ENCODE measurements at regions not wholly inside any gene's neighbourhood (a gene's known extent, or its start where the extent isn't known, plus 50 kb on each side); places are given as distances from the start of the nearest gene placed in this dataset.

DNA sequence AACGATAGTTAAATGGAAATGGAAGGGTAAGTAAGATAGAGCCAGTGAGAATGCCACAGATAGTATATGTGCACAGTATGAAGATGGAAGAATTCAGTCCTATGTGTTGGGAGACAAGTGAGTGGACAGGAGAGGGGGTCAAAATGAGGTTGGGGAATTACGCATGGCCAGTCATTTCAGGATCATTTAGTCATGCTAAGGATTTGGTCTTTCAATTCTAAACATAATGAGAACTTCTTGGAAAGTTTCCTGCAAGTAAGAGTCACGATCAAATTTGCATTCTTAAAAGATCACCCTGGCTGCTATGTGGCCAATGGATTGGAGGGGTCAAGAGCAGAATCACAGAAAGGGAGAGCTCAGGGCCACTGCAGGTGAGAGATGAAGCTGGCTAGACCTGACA lies 64.0 kb upstream of the KCNK2 start (continued):
- TF ChIP-seq, protein P1, sequence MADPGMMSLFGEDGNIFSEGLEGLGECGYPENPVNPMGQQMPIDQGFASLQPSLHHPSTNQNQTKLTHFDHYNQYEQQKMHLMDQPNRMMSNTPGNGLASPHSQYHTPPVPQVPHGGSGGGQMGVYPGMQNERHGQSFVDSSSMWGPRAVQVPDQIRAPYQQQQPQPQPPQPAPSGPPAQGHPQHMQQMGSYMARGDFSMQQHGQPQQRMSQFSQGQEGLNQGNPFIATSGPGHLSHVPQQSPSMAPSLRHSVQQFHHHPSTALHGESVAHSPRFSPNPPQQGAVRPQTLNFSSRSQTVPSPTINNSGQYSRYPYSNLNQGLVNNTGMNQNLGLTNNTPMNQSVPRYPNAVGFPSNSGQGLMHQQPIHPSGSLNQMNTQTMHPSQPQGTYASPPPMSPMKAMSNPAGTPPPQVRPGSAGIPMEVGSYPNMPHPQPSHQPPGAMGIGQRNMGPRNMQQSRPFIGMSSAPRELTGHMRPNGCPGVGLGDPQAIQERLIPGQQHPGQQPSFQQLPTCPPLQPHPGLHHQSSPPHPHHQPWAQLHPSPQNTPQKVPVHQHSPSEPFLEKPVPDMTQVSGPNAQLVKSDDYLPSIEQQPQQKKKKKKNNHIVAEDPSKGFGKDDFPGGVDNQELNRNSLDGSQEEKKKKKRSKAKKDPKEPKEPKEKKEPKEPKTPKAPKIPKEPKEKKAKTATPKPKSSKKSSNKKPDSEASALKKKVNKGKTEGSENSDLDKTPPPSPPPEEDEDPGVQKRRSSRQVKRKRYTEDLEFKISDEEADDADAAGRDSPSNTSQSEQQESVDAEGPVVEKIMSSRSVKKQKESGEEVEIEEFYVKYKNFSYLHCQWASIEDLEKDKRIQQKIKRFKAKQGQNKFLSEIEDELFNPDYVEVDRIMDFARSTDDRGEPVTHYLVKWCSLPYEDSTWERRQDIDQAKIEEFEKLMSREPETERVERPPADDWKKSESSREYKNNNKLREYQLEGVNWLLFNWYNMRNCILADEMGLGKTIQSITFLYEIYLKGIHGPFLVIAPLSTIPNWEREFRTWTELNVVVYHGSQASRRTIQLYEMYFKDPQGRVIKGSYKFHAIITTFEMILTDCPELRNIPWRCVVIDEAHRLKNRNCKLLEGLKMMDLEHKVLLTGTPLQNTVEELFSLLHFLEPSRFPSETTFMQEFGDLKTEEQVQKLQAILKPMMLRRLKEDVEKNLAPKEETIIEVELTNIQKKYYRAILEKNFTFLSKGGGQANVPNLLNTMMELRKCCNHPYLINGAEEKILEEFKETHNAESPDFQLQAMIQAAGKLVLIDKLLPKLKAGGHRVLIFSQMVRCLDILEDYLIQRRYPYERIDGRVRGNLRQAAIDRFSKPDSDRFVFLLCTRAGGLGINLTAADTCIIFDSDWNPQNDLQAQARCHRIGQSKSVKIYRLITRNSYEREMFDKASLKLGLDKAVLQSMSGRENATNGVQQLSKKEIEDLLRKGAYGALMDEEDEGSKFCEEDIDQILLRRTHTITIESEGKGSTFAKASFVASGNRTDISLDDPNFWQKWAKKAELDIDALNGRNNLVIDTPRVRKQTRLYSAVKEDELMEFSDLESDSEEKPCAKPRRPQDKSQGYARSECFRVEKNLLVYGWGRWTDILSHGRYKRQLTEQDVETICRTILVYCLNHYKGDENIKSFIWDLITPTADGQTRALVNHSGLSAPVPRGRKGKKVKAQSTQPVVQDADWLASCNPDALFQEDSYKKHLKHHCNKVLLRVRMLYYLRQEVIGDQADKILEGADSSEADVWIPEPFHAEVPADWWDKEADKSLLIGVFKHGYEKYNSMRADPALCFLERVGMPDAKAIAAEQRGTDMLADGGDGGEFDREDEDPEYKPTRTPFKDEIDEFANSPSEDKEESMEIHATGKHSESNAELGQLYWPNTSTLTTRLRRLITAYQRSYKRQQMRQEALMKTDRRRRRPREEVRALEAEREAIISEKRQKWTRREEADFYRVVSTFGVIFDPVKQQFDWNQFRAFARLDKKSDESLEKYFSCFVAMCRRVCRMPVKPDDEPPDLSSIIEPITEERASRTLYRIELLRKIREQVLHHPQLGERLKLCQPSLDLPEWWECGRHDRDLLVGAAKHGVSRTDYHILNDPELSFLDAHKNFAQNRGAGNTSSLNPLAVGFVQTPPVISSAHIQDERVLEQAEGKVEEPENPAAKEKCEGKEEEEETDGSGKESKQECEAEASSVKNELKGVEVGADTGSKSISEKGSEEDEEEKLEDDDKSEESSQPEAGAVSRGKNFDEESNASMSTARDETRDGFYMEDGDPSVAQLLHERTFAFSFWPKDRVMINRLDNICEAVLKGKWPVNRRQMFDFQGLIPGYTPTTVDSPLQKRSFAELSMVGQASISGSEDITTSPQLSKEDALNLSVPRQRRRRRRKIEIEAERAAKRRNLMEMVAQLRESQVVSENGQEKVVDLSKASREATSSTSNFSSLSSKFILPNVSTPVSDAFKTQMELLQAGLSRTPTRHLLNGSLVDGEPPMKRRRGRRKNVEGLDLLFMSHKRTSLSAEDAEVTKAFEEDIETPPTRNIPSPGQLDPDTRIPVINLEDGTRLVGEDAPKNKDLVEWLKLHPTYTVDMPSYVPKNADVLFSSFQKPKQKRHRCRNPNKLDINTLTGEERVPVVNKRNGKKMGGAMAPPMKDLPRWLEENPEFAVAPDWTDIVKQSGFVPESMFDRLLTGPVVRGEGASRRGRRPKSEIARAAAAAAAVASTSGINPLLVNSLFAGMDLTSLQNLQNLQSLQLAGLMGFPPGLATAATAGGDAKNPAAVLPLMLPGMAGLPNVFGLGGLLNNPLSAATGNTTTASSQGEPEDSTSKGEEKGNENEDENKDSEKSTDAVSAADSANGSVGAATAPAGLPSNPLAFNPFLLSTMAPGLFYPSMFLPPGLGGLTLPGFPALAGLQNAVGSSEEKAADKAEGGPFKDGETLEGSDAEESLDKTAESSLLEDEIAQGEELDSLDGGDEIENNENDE (IDR thresholded peaks at IDR 0.05; ENCODE audit: insufficient replicate concordance, low read length) = no peak
